OCI-LY1 (cell line): ENCODE measurements at regions not wholly inside any gene's neighbourhood (a gene's known extent, or its start where the extent isn't known, plus 50 kb on each side); places are given as distances from the start of the nearest gene placed in this dataset.

Experiments
- H2AFZ ChIP-seq: fragments of 200-600 bp; sonication (generic), shearing (Covaris generic); 2 replicates; pipeline ENCODE4 v1.6.0; 2014; ENCODE audit warnings: antibody characterized with exemption, mild to moderate bottlenecking, low read length
- H3F3A ChIP-seq: fragments of 200-600 bp; sonication (generic), shearing (Covaris generic); 2 replicates; pipeline ENCODE4 v1.6.0; 2014; ENCODE audit warnings: mild to moderate bottlenecking, antibody characterized with exemption, low read length, moderate library complexity; ENCODE audit not compliant: insufficient read depth
- H3K27ac ChIP-seq: fragments of 200-600 bp; sonication (generic); 2 replicates; pipeline ENCODE4 v1.5.1; 2014; ENCODE audit warnings: low read length, mixed run types, mild to moderate bottlenecking, low read depth; ENCODE audit not compliant: poor library complexity, severe bottlenecking
- H3K27me3 ChIP-seq: fragments of 200-600 bp; sonication (generic); 2 replicates; pipeline ENCODE4 v1.6.0; 2014; ENCODE audit warnings: antibody characterized with exemption, mild to moderate bottlenecking, low read length, moderate library complexity; ENCODE audit not compliant: insufficient read depth
- H3K36me3 ChIP-seq: fragments of 200-600 bp; sonication (generic); 2 replicates; pipeline ENCODE4 v1.6.1; 2014; ENCODE audit warnings: mild to moderate bottlenecking, antibody characterized with exemption, low read length, moderate library complexity, mixed read lengths; ENCODE audit not compliant: insufficient read depth
- H3K4me1 ChIP-seq: fragments of 200-600 bp; sonication (generic); 2 replicates; pipeline ENCODE4 v1.5.1; 2014; ENCODE audit warnings: mild to moderate bottlenecking, low read length, moderate library complexity; ENCODE audit not compliant: insufficient read depth, severe bottlenecking
- H3K4me2 ChIP-seq: fragments of 200-600 bp; sonication (generic), shearing (Covaris generic); 2 replicates; pipeline ENCODE4 v1.6.1; 2014; ENCODE audit warnings: low read length
- H3K4me3 ChIP-seq: fragments of 200-600 bp; sonication (generic); 2 replicates; pipeline ENCODE4 v1.5.1; 2014; ENCODE audit warnings: low read length, low read depth, mild to moderate bottlenecking, mixed read lengths; ENCODE audit not compliant: poor library complexity, severe bottlenecking
- H3K79me2 ChIP-seq: fragments of 200-600 bp; shearing (Covaris generic); 2 replicates; pipeline ENCODE4 v1.6.1; 2016; ENCODE audit warnings: mixed run types, low read length, mixed read lengths; ENCODE audit not compliant: insufficient read depth
- H3K9ac ChIP-seq: fragments of 200-600 bp; sonication (generic), shearing (Covaris generic); 2 replicates; pipeline ENCODE4 v1.6.1; 2014; ENCODE audit warnings: mild to moderate bottlenecking, low read length, mixed read lengths
- H3K9me2 ChIP-seq: fragments of 200-600 bp; sonication (generic), shearing (Covaris generic); 2 replicates; pipeline ENCODE4 v1.6.1; 2014; ENCODE audit warnings: low read depth, mild to moderate bottlenecking, low read length, mixed read lengths
- H3K9me3 ChIP-seq: fragments of 200-600 bp; shearing (Covaris generic); 2 replicates; pipeline ENCODE4 v1.6.1; 2014; ENCODE audit warnings: low read length, mixed read lengths
- H4K20me1 ChIP-seq: fragments of 200-600 bp; sonication (generic), shearing (Covaris generic); 2 replicates; pipeline ENCODE4 v1.6.0; 2016; ENCODE audit warnings: mild to moderate bottlenecking, low read length; ENCODE audit not compliant: insufficient read depth
- CTCF ChIP-seq: fragments of 200-600 bp; sonication (generic), shearing (Covaris generic); IDR thresholded peaks from 2 replicates; pipeline ENCODE4 v1.5.1; 2017; ENCODE audit warnings: mild to moderate bottlenecking, antibody characterized with exemption, low read length, moderate library complexity, mixed read lengths
- EZH2 ChIP-seq: fragments of 200-600 bp; sonication (generic), shearing (Covaris generic); IDR thresholded peaks from 2 replicates; pipeline ENCODE4 v1.8.0; 2017; ENCODE audit warnings: borderline replicate concordance, mixed run types, mild to moderate bottlenecking, antibody characterized with exemption, low read length, moderate library complexity, mixed read lengths

GRCh38 chr12:19039515-19039914 is 90.0 kb upstream of the PLEKHA5 start:
- H3K27ac ChIP-seq: no peak overlapping the region
- no peak overlapping the region for H3K4me2 ChIP-seq
- H3K9me2 ChIP-seq: no peaks in the 10 kb centered on the region
- no peaks in the 10 kb centered on the region for H3K36me3 ChIP-seq
- H4K20me1 ChIP-seq: no peaks in the 10 kb centered on the region
- H3K27me3 ChIP-seq: no peaks in the 10 kb centered on the region
- H2AFZ ChIP-seq: no peak overlapping the region
- no peak for TF ChIP-seq CTCF
- TF ChIP-seq EZH2: no peak
- H3F3A ChIP-seq: no peaks in the 10 kb centered on the region
- H3K79me2 ChIP-seq: no peaks in the 10 kb centered on the region
- H3K4me3 ChIP-seq: no peak overlapping the region
- H3K4me1 ChIP-seq: no peaks in the 10 kb centered on the region
- H3K9me3 ChIP-seq: no peaks in the 10 kb centered on the region
- H3K9ac ChIP-seq: no peak overlapping the region

- H3F3A ChIP-seq: no peaks in the 10 kb centered on the region
- no peaks in the 10 kb centered on the region for H3K79me2 ChIP-seq
- no peaks in the 10 kb centered on the region for H4K20me1 ChIP-seq
- no peaks in the 10 kb centered on the region for H3K36me3 ChIP-seq
- H2AFZ ChIP-seq: no peak overlapping the region
- no peak overlapping the region for H3K4me2 ChIP-seq
- no peaks in the 10 kb centered on the region for H3K9me2 ChIP-seq
- TF ChIP-seq EZH2 (no peak), CTCF (no peak)
- no peak overlapping the region for H3K4me3 ChIP-seq
- H3K27ac ChIP-seq: no peak overlapping the region
- no peaks in the 10 kb centered on the region for H3K4me1 ChIP-seq
- no peaks in the 10 kb centered on the region for H3K9me3 ChIP-seq
- H3K27me3 ChIP-seq: no peaks in the 10 kb centered on the region
- H3K9ac ChIP-seq: no peak overlapping the region
Measured at GRCh38 chr12:19042221-19042620, 87.3 kb upstream of the PLEKHA5 start.

GRCh38 chr12:19044430-19044829 is 85.1 kb upstream of the PLEKHA5 start:
- Histone ChIP-seq H3K9me2 (no peaks in the 10 kb centered on the region), H3K4me1 (no peaks in the 10 kb centered on the region), H3K27ac (no peak overlapping the region), H3K9ac (no peak overlapping the region), H4K20me1 (no peaks in the 10 kb centered on the region), H3K4me2 (no peak overlapping the region), H3K9me3 (no peaks in the 10 kb centered on the region), H3K79me2 (no peaks in the 10 kb centered on the region), H3K4me3 (no peak overlapping the region), H3K27me3 (no peaks in the 10 kb centered on the region), H3K36me3 (no peaks in the 10 kb centered on the region), H2AFZ (no peak overlapping the region), H3F3A (no peaks in the 10 kb centered on the region)
- TF ChIP-seq EZH2 (no peak), CTCF (no peak)
